HG02588 (cell line): ENCODE measurements at regions not wholly inside any gene's neighbourhood (a gene's known extent, or its start where the extent isn't known, plus 50 kb on each side); places are given as distances from the start of the nearest gene placed in this dataset.

Experiments
- ATAC-seq: cut with Tn5 transposase; IDR thresholded peaks from one replicate; pipeline ENCODE4 v1.9.1; 2021; ENCODE audit warnings: mild to moderate bottlenecking, moderate library complexity; ENCODE audit not compliant: unreplicated experiment

DNA sequence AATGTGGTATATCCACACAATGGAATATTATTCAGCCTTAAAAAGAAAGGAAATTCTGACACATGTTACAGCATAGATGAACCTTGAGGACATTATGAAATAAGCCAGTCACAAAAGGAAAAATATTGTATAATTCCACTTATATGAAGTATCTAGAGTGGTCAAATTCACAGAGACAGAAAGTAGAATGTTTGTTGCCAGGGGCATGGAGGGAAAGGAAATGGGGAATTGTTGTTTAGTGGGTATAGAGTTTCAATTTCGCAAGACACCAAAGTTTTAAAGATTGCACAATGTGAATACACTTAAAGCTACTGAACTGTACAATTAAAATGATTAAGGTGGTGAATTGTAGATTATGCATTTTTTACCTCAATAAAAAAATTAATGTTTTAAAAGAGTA lies 92.9 kb downstream of the TXNL1 start:
- ATAC-seq, result no peak

DNA sequence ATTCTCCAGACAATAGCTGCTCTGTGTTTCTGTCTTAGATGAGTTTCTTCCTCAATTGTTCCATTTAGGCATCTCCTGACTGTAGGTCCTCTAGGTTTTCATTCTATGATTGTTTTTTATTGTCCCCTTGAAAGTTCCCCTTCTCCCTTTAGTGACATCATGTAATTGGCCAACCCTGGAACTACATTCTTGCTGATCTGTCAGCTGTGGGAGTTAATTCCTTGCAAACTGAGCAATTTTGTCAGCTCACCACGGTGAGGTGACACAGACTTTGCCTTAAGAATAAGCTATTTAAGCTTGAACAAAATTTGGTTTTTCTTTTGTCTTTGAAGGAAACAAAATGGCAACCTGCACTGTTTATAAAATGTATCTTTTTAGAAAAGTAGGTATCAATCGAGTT lies 95.9 kb downstream of the TXNL1 start:
- ATAC-seq, result no peak

DNA sequence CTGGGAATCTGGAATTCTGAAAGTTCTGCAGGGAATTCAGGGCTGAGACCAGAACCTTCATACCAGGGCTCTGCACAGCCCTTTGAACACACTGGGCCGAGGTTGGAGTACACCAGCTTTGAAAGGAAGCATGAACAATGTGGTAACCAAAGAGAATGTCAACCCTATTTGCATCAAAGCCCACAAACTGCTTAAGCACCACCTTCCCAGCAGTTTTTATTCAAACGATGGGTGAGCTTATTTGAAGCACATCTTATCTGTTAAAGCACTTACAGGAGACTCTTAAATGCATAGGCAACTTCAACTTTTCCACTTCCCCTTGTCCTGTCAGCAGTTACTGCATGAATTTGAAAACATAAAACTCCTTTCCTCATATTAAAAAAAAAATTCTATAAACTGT lies 96.6 kb downstream of the TXNL1 start:
- ATAC-seq, result peak; percentile 50

GRCh38 chr18:56541340-56541739 lies 97.1 kb downstream of the TXNL1 start:
- ATAC-seq, result no peak

DNA sequence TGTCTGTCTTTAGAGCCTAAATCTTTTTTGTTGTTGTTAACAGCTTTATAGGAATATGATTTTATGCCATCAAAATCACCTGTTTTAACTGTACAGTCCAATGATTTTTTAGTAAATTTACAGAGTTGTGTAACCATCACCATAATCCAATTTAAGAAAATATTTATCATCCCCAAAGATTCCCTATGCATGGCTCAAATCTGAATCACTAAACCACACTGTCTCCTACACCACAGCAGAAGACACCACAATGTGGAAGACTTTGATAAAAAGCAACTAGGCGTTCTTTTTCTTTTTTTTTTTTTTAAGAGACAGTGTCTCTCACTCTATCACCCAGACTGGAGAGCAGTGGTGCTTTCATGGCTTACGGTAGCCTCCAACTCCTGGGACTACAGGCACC lies 99.6 kb downstream of the TXNL1 start:
- no peak for ATAC-seq

DNA sequence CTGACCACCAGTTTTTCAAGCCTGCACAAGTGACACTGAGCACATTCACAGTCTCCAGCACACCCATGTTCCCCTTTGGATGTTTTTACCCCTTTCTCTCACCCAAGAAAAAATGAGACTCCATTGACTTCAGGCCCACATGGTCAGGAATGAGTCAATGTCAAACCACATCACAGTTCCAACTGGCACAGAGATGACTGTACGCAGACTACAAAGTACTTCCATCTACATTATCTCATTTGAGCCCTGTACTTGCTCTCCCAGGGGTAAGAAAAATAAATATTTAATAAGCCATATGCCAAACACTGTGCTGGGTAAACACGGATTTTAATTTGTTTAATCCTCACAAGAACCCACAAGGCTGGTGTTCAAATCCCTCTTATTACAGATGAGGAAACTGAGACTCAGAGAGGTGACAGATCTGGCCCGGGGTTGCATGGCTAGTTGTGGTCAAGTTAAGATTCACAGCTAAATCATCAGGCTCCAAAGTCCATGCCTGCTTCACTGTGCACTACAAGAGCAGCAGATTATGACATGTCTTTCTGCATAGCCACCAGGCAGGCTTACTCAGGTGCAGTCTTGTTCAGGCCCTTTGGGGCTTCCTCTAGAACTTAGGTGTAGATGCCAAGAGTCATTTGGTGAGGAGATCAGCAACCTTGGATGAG lies 106.1 kb downstream of the TXNL1 start:
- ATAC-seq, result peak; percentile 94

DNA sequence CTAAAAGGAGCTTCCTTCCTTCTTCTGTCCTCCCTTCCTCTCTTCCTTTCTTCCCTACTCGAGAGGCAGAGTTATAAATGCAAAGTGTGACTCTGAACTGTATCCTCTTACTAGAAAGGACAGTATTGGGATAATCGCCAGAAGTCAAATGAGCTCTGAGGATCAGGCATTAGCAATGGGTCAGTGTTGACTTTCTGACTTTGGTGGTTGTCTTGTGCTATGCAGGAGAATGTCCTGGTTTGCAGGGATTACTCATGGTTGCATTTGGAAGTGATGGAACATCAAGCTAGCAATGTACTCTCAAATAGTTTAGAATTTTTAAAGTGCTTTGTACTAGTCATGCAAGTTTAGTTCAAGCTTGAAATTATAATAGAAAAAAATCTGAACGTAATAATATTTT lies 115.6 kb downstream of the TXNL1 start:
- no peak for ATAC-seq

GRCh38 chr18:56521263-56521662 lies 117.1 kb downstream of the TXNL1 start:
- no peak for ATAC-seq

DNA sequence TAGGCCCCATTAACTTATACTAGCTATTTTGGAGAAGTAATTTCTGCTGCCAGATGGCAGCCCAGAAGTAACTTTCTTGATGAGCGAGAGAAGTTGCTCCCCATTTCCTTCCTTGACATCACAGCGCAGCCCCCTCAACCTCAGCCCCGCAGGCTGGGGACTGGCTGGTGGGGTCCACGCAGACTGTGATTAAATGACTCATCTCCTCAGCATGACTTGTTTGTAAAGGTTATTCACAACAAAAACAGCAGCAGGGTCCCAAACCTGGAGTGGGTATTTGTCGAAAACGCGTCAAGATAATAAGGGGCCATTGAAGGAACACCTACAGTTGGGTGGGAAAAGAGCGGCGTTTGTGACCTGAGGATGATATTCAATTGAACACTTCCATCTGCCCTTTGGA lies 120.6 kb downstream of the TXNL1 start:
- no peak for ATAC-seq

DNA sequence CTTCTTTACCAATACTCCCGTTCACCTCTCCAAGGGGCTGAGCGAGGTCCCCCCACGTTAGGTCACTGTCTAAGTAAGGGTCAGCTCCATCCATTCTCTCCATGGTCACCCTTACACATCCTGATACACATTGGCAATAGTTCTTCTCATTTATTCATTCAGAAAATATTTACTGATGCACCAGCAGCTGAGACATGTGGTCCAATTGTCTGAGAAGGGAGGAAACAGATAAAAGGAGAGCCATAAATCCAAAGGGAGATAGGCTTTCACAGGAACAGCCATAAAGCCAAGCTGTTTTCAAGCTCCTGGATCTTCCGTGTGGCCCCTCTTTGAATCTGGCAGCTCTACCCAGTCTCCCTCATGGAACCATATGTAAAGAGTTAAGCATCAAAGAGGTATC lies 121.2 kb downstream of the TXNL1 start:
- no peak for ATAC-seq

GRCh38 chr18:56516789-56517188 lies 121.6 kb downstream of the TXNL1 start:
- no peak for ATAC-seq

DNA sequence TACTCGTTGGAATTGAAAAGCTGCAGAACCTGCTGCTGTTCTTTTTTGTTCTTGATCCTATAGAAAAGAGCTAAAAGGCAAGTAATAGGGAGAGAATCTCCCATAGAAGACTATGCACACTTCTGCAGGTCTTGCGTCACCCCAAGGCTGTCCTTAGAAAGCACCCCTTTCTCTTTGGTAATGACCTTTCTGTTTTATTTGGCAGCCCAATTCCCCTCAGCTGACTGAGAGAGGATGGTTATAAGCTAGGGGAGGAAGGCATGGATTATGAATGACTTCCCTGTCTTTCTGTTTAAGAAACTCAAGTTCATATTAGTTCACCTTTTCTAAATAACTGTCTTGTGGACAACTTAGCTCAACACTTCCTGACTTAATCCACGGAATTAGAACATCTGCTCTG lies 122.9 kb downstream of the TXNL1 start:
- ATAC-seq, result no peak

DNA sequence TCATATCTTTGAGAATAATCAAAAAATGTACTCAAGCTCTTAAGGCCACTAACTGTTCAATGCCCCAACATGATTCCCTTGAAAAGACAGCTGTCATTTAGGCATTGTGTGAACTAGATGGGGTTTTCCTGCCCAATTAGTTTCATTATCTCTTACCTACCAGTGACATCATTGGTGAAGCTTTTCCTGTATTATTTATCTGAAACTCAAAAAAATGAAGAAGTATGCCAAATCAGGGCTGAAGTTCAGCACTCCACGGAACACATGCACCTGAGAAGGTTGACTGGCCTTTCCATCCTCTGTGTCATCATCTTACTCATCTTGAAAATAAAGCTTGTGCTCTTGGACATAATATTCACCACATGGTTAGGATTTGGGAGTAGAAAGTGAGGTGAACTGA lies 126.4 kb downstream of the TXNL1 start:
- no peak for ATAC-seq

GRCh38 chr18:56510108-56510507 lies 128.3 kb downstream of the TXNL1 start:
- no peak for ATAC-seq

DNA sequence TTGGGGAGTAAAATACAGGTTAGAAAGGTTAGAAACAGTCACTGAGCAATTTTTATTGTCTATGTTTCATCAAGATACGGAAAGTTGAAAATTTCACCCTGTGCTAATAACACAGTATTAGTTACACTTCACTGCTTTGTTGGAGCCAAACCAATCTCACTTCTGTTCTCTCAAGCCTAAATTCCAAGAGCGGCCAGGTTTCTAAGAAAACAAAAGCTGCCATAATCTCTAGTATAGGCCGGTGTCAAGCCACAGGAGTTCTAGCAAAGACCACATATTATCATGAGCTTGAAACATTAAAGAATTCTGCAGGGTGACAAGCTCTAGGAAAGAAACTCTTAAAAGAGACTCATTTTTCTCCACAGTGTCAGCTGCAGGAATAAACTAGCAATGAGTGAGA lies 128.7 kb downstream of the TXNL1 start:
- ATAC-seq, result no peak

DNA sequence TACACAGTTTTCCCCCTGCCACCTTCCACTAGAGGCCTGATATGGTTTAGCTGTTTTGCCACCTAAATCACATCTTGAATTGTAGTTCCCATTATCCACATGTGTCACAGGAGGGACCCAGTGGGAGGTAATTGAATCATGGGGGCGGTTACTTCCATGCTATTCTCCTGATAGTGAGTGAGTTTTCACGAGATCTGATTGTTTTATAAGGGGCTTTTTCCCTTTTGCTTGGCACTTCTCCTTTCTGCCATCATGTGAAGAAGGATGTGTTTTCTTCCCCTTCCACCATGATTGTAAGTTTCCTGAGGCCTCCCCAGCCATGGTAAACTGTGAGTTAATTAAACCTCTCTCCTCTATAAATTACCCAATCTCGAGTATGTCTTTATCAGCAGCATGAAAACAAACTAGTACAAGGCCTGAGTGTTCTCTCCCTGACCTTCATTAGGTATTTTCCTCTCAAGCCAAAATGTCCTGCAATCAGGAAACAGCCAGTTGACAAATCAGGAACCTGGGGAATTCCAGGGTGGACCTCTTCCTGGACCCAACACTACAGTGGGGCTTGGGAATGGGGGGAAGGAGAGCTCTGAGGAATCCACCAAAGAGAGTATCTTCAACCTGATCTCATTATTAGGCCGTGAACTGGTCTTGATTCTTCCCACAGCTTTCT lies 129.9 kb downstream of the TXNL1 start:
- no peak for ATAC-seq

DNA sequence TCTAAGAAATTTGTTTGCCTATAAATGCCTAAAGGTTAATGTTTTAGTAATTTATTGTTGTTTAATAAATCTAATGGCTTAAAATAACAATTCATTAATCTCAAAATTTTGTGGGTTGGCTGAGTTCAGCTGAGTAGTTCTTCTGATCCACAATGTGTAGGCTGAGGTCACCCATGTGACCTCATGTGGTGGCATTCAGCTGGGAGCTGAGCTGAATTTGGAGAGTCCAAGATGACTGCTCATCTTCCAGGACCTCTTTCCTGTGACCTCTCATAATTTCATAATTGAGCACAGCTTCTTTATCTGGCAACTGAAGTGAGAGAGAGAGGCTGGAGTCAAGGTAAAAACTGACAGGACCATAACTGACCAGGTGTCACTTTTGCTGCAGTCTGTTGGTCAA lies 132.4 kb downstream of the TXNL1 start:
- no peak for ATAC-seq

DNA sequence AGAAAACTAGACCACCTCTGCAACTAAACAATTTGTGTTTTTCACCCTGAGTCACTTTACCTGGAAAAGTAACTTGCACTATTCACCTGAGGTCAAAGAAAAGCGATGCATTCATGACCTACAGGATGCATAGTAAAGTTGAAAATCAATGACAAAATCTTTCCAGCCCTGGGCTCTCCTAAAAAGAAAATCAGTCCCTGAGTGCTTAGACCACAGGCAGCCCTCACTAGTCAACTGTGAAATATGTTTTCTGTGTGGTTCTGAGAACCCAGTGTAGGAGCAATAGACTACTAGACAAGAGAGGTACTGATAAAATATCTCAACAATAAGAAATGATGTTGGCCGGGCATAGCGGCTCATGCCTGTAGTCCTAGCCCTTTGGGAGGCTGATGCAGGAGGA lies 133.1 kb downstream of the TXNL1 start:
- no peak for ATAC-seq

DNA sequence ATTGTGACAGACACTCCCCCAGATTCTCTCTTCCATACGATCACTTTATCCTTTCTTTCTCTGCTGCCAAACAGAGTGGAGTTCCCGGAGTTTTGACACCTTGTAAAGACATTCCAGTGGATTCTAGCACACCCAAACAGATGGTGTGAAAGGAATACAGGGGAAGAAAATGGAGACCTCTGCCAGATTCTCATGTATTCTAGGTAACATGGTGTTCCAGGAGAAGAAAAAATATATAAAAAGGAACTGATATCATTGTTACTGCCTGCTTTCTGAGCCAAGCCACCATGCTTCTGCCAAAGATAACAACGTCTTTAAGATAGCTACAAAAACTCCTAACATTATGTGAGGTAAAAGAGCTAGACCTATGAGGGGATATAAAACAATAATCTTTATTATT lies 136.5 kb downstream of the TXNL1 start:
- no peak for ATAC-seq

- ATAC-seq, result no peak
Measured at GRCh38 chr18:56495884-56496283, 142.5 kb downstream of the TXNL1 start.

- no peak for ATAC-seq
Measured at GRCh38 chr18:56493531-56493930, 144.9 kb downstream of the TXNL1 start.

- ATAC-seq, result no peak
Measured at GRCh38 chr18:56492136-56492535, 146.3 kb downstream of the TXNL1 start.

DNA sequence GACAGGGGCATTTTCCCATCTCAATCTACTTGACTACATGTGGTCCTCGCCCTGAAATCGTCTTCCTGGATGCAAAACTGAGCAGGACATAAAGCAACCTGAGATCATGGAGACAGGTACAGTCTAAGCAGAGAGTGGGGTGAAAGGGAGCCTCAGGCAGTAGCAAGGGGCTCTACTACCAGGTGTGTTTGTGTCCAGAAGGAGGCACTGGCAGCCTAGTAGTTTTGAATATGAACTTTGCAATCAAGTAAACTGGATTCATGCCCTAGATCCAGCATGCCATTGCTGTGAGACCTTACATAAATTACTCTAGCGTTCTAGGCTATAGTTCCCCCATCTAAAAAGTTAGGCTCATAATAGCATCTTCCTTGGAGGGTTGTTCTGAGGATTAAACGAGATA lies 147.4 kb downstream of the TXNL1 start:
- ATAC-seq, result no peak
